ENCODE measurements at regions not wholly inside any gene's neighbourhood (a gene's known extent, or its start where the extent isn't known, plus 50 kb on each side); places are given as distances from the start of the nearest gene placed in this dataset.

- no peaks in the 10 kb centered on the region for H3K36me3 ChIP-seq (replicated peaks in 1 of 2; ENCODE audit: control extremely low read depth in 1 of 2, control insufficient read depth in 1 of 2, extremely low read depth in 1 of 2, insufficient read depth in 2 of 2, low read length in 1 of 2)
- Mint-ChIP-seq H3K9me3 (ENCODE audit: insufficient read depth) (peaks cover 2% of the 10 kb centered on the region), H3K4me1 (peaks cover 5% of the 10 kb centered on the region), H3K27ac (no peak overlapping the region), H3K27me3 (no peaks in the 10 kb centered on the region), H3K4me3 (no peak overlapping the region)
- WGBS (ENCODE audit: insufficient coverage), result 97% methylated on average over 13 of the region's 14 CpGs
- DNase-seq (no peak), ATAC-seq (ENCODE audit: low read depth) (no peak)
- no peaks in the 10 kb centered on the region for H3K4me1 ChIP-seq (ENCODE audit: control insufficient read depth in 2 of 2, insufficient read depth in 2 of 2, low read length in 2 of 2)
- no peak overlapping the region for H3K27ac ChIP-seq (ENCODE audit: low read length in 2 of 2)
- CTCF ChIA-PET, result no interaction called here
- POLR2A ChIA-PET, result no interaction called here
- intact Hi-C loops (cut with micrococcal nuclease), result no loop called here
- H3K9ac ChIP-seq (ENCODE audit: low read length), result no peak overlapping the region
- TF ChIP-seq EZH2 (IDR thresholded peaks at IDR 0.05; ENCODE audit: borderline replicate concordance, insufficient read depth, low read depth, low read length, poor library complexity, severe bottlenecking) (no peak), CTCF (IDR thresholded peaks at IDR 0.05) (no peak)
- no peaks in the 10 kb centered on the region for H3K9me3 ChIP-seq (ENCODE audit: control extremely low read depth in 1 of 3, control insufficient read depth in 2 of 3, insufficient read depth in 1 of 3, low read length in 2 of 3)
- no peaks in the 10 kb centered on the region for H3K79me2 ChIP-seq (ENCODE audit: control insufficient read depth, insufficient read depth, low read length)
- H4K20me1 ChIP-seq (ENCODE audit: control insufficient read depth, insufficient read depth, low read length, poor library complexity, severe bottlenecking), result no peaks in the 10 kb centered on the region
- H2AFZ ChIP-seq (ENCODE audit: insufficient read depth, low read depth, low read length, poor library complexity, severe bottlenecking), result no peak overlapping the region
- H3K4me2 ChIP-seq (replicated peaks; ENCODE audit: low read depth, low read length, poor library complexity, severe bottlenecking), result no peak overlapping the region
- no peak overlapping the region for H3K4me3 ChIP-seq (ENCODE audit: control extremely low read depth in 1 of 5, extremely low read depth in 1 of 5, insufficient read depth in 1 of 5, low read depth in 2 of 5, low read length in 4 of 5)
- no peaks in the 10 kb centered on the region for H3K27me3 ChIP-seq (replicated peaks in 1 of 4; ENCODE audit: control extremely low read depth in 1 of 4, control insufficient read depth in 3 of 4, insufficient read depth in 4 of 4, low read length in 3 of 4)
These were observed 475.5 kb downstream of the SOX11 start for GRCh38 chr2:6167592-6168138.

- ATAC-seq (ENCODE audit: low read depth) (no peak), DNase-seq (peak; percentile 7)
- H3K36me3 ChIP-seq (replicated peaks in 1 of 2; ENCODE audit: control extremely low read depth in 1 of 2, control insufficient read depth in 1 of 2, extremely low read depth in 1 of 2, insufficient read depth in 2 of 2, low read length in 1 of 2), result no peaks in the 10 kb centered on the region
- ChIA-PET CTCF (no interaction called here), POLR2A (no interaction called here)
- no peaks in the 10 kb centered on the region for H3K4me1 ChIP-seq (ENCODE audit: control insufficient read depth in 2 of 2, insufficient read depth in 2 of 2, low read length in 2 of 2)
- no peaks in the 10 kb centered on the region for H3K79me2 ChIP-seq (ENCODE audit: control insufficient read depth, insufficient read depth, low read length)
- Mint-ChIP-seq H3K4me1 (peaks cover 5% of the 10 kb centered on the region), H3K27ac (no peak overlapping the region), H3K4me3 (no peak overlapping the region), H3K9me3 (ENCODE audit: insufficient read depth) (peaks cover 4% of the 10 kb centered on the region), H3K27me3 (no peaks in the 10 kb centered on the region)
- TF ChIP-seq EZH2 (IDR thresholded peaks at IDR 0.05; ENCODE audit: borderline replicate concordance, insufficient read depth, low read depth, low read length, poor library complexity, severe bottlenecking) (no peak), CTCF (IDR thresholded peaks at IDR 0.05) (no peak)
- WGBS (ENCODE audit: insufficient coverage), result no CpG with 5 or more reads among the region's 1 CpG
- no peak overlapping the region for H3K4me2 ChIP-seq (replicated peaks; ENCODE audit: low read depth, low read length, poor library complexity, severe bottlenecking)
- H3K27ac ChIP-seq (ENCODE audit: low read length in 2 of 2), result no peak overlapping the region
- no peak overlapping the region for H2AFZ ChIP-seq (ENCODE audit: insufficient read depth, low read depth, low read length, poor library complexity, severe bottlenecking)
- no peak overlapping the region for H3K4me3 ChIP-seq (ENCODE audit: control extremely low read depth in 1 of 5, extremely low read depth in 1 of 5, insufficient read depth in 1 of 5, low read depth in 2 of 5, low read length in 4 of 5)
- no peaks in the 10 kb centered on the region for H3K27me3 ChIP-seq (replicated peaks in 1 of 4; ENCODE audit: control extremely low read depth in 1 of 4, control insufficient read depth in 3 of 4, insufficient read depth in 4 of 4, low read length in 3 of 4)
- H3K9me3 ChIP-seq (ENCODE audit: control extremely low read depth in 1 of 3, control insufficient read depth in 2 of 3, insufficient read depth in 1 of 3, low read length in 2 of 3), result no peaks in the 10 kb centered on the region
- intact Hi-C loops (cut with micrococcal nuclease), result no loop called here
- H3K9ac ChIP-seq (ENCODE audit: low read length), result no peak overlapping the region
- no peaks in the 10 kb centered on the region for H4K20me1 ChIP-seq (ENCODE audit: control insufficient read depth, insufficient read depth, low read length, poor library complexity, severe bottlenecking)
These were observed 476.3 kb downstream of the SOX11 start for GRCh38 chr2:6168485-6168884.

All from B cell (primary cell).